SK-N-SH (cell line): ENCODE measurements at regions not wholly inside any gene's neighbourhood (a gene's known extent, or its start where the extent isn't known, plus 50 kb on each side); places are given as distances from the start of the nearest gene placed in this dataset.

ENCODE experiments used
- CTCF ChIA-PET: fragments of 300-600, 350-600 bp; formaldehyde crosslinking; extraction: SDS; loops from one replicate; lab custom pipeline; 2021; lab: Yijun Ruan, JAX
- POLR2A ChIA-PET: fragments of 350-600 bp; sonication (Branson Sonifier 250); formaldehyde crosslinking; extraction: SDS; loops from one replicate; lab custom pipeline; 2020; ENCODE audit warnings: antibody characterized with exemption, inconsistent platforms; lab: Yijun Ruan, JAX
- DNase-seq: peaks from one replicate; pipeline ENCODE4 v3.0.0; 2012
- H2AFZ ChIP-seq: fragments of 200-600 bp; sonication (generic); 2 replicates; pipeline ENCODE4 v1.8.1; 2016; ENCODE audit warnings: antibody characterized with exemption, mild to moderate bottlenecking, low read depth
- H3F3A ChIP-seq: fragments of 200-600 bp; sonication (generic); replicated peaks from 2 replicates; pipeline ENCODE3; 2016; ENCODE audit warnings: antibody characterized with exemption, mild to moderate bottlenecking; ENCODE audit not compliant: insufficient read depth
- H3K27ac ChIP-seq, 2 experiments: fragments of 200-500 bp in 1 of 2; fragments of 200-600 bp in 1 of 2; sonication (Bioruptor generic) in 1 of 2; sonication (generic), shearing (Covaris generic) in 1 of 2; 2 replicates each; pipeline versions ENCODE4 v1.5.1 to v1.6.1; 2014 to 2016; ENCODE audit warnings: low read depth in 2 of 2, inconsistent platforms in 1 of 2, low read length in 1 of 2, mild to moderate bottlenecking in 1 of 2, mixed read lengths in 1 of 2
- H3K27me3 ChIP-seq: fragments of 200-600 bp; sonication (generic), shearing (Covaris generic); 2 replicates; pipeline ENCODE4 v1.6.1; 2016; ENCODE audit warnings: mixed run types; ENCODE audit not compliant: insufficient read depth
- H3K36me3 ChIP-seq, 2 experiments: fragments of 200-500 bp in 1 of 2; fragments of 200-600 bp in 1 of 2; sonication (Bioruptor generic) in 1 of 2; sonication (generic) in 1 of 2; replicated peaks in 1 of 2; 2 replicates each; pipeline versions ENCODE3 to v1.5.1; 2014 to 2016; ENCODE audit warnings: low read length in 1 of 2, mild to moderate bottlenecking in 1 of 2; ENCODE audit not compliant: insufficient read depth in 2 of 2, control insufficient read depth in 1 of 2
- H3K4me1 ChIP-seq, 2 experiments: fragments of 200-500 bp in 1 of 2; fragments of 200-600 bp in 1 of 2; sonication (Bioruptor generic) in 1 of 2; sonication (generic), shearing (Covaris generic) in 1 of 2; 2 replicates each; pipeline versions ENCODE4 v1.5.1 to v1.6.1; 2014 to 2016; ENCODE audit warnings: low read depth in 1 of 2, low read length in 1 of 2, mixed run types in 1 of 2; ENCODE audit not compliant: insufficient read depth in 2 of 2, control insufficient read depth in 1 of 2
- H3K4me2 ChIP-seq: fragments of 200-600 bp; sonication (generic), shearing (Covaris generic); 2 replicates; pipeline ENCODE4 v1.6.1; 2017; ENCODE audit warnings: mixed run types
- H3K4me3 ChIP-seq, 2 experiments: fragments of 200-500 bp in 1 of 2; fragments of 200-600 bp in 1 of 2; sonication (Bioruptor generic) in 1 of 2; sonication (generic), shearing (Covaris generic) in 1 of 2; 2 replicates each; pipeline versions ENCODE4 v1.5.1 to v1.8.1; 2014 to 2016; ENCODE audit warnings: low read depth in 2 of 2, inconsistent platforms in 1 of 2, low read length in 1 of 2, mild to moderate bottlenecking in 1 of 2, mixed read lengths in 1 of 2, moderate library complexity in 1 of 2
- H3K79me2 ChIP-seq: fragments of 200-600 bp; sonication (generic); 2 replicates; pipeline ENCODE4 v1.8.1; 2017; ENCODE audit warnings: mild to moderate bottlenecking; ENCODE audit not compliant: insufficient read depth
- H3K9ac ChIP-seq: fragments of 200-600 bp; sonication (generic); 2 replicates; pipeline ENCODE4 v1.6.1; 2017; ENCODE audit warnings: mixed run types
- H3K9me2 ChIP-seq: fragments of 200-600 bp; sonication (generic); 2 replicates; pipeline ENCODE4 v1.6.1; 2017; ENCODE audit warnings: mixed run types
- H3K9me3 ChIP-seq: fragments of 200-600 bp; sonication (generic); 2 replicates; pipeline ENCODE4 v1.6.1; 2017; ENCODE audit warnings: mixed run types, mild to moderate bottlenecking, moderate library complexity
- H4K20me1 ChIP-seq: fragments of 200-600 bp; sonication (generic); 2 replicates; pipeline ENCODE4 v1.6.1; 2017; ENCODE audit warnings: mild to moderate bottlenecking, mixed run types; ENCODE audit not compliant: insufficient read depth
- CHD2 ChIP-seq: fragments of 150-350 bp; IDR thresholded peaks from 2 replicates; pipeline ENCODE4 v1.6.1; 2018; ENCODE audit warnings: low read length; ENCODE audit not compliant: partially characterized antibody
- ELF1 ChIP-seq: IDR thresholded peaks from 2 replicates; pipeline ENCODE4 v1.4.0; 2012
- FOXM1 ChIP-seq: IDR thresholded peaks from 2 replicates; pipeline ENCODE4 v1.4.0; 2012; ENCODE audit warnings: low read depth, mild to moderate bottlenecking
- GATA2 ChIP-seq: sonication (generic); formaldehyde crosslinking; IDR thresholded peaks from 2 replicates; pipeline ENCODE4 v1.5.0; 2020; ENCODE audit warnings: mild to moderate bottlenecking, missing genetic modification reagents
- JUND ChIP-seq: IDR thresholded peaks from 2 replicates; pipeline ENCODE4 v1.4.0; 2012
- MXI1 ChIP-seq: IDR thresholded peaks from 2 replicates; pipeline ENCODE4 v1.6.1; 2012; ENCODE audit warnings: mild to moderate bottlenecking, low read depth, low read length, improper control_type of control experiment
- NRF1 ChIP-seq: IDR thresholded peaks from 2 replicates; pipeline ENCODE4 v1.6.1; 2012; ENCODE audit warnings: low read depth, mild to moderate bottlenecking, low read length
- POLR2AphosphoS5 ChIP-seq: IDR thresholded peaks from 2 replicates; pipeline ENCODE4 v1.6.1; 2012; ENCODE audit warnings: low read depth, low read length
- RAD21 ChIP-seq: IDR thresholded peaks from 2 replicates; pipeline ENCODE4 v1.6.1; 2012; ENCODE audit warnings: mild to moderate bottlenecking, low read length
- RCOR1 ChIP-seq: fragments of 150-350 bp; IDR thresholded peaks from 2 replicates; pipeline ENCODE4 v1.6.1; 2017; ENCODE audit warnings: antibody characterized with exemption, low read length
- TAF1 ChIP-seq: IDR thresholded peaks from 2 replicates; pipeline ENCODE4 v1.6.1; 2012; ENCODE audit warnings: low read depth, mild to moderate bottlenecking, low read length, moderate library complexity, borderline replicate concordance
- TEAD4 ChIP-seq: IDR thresholded peaks from 2 replicates; pipeline ENCODE4 v1.4.0; 2012; ENCODE audit warnings: mild to moderate bottlenecking, borderline replicate concordance; ENCODE audit not compliant: insufficient read depth
- WGBS: methylation state at CpG from one replicate; pipeline ENCODE4 v1.1.6; 2017; ENCODE audit warnings: low lambda C conversion rate; 5-methylcytosine and 5-hydroxymethylcytosine counted together
- TF ChIP-seq, protein P1 (sequence below): IDR thresholded peaks from 2 replicates; pipeline ENCODE4 v1.4.0; 2012; ENCODE audit warnings: low read depth
- TF ChIP-seq, protein P2 (sequence below): IDR thresholded peaks from 2 replicates; pipeline ENCODE4 v1.4.0; 2012; ENCODE audit warnings: low read depth, borderline replicate concordance
- TF ChIP-seq, protein P3 (sequence below): fragments of 150-350 bp; IDR thresholded peaks from 2 replicates; pipeline ENCODE4 v1.6.1; 2017; ENCODE audit warnings: antibody characterized with exemption, low read length, low read depth, borderline replicate concordance
- TF ChIP-seq, protein P4 (sequence below): fragments of 150-350 bp; IDR thresholded peaks from 2 replicates; pipeline ENCODE4 v1.6.1; 2016; ENCODE audit warnings: mild to moderate bottlenecking, low read depth, low read length
- TF ChIP-seq, protein P5 (sequence below): IDR thresholded peaks from 2 replicates; pipeline ENCODE4; 2012

DNA sequence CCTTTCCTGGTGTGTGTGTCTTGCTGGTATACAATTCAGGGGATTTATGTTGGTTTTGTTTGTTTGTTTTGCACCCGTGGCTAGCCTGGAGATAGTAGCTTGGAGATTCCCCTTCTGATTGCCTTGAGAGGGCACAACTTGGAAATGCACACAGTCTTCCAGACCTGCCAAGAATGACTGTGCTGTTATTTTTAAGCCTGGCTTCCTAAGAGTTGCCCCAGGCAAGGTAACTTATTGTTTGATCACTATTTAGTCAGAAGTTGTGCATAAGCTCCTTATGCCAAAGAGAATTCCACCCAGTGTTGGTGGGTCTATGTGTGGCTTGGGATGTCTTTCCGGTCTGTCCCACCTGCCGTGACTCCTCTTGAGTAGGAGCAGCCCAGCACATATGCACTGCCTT lies 421.9 kb upstream of the KCNN2 start (continued):
- TF ChIP-seq, protein P1, sequence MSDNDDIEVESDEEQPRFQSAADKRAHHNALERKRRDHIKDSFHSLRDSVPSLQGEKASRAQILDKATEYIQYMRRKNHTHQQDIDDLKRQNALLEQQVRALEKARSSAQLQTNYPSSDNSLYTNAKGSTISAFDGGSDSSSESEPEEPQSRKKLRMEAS: no peak
- TF ChIP-seq TAF1 (no peak), RCOR1 (no peak), ELF1 (no peak), GATA2 (CRISPR knock-in tag) (no peak)
- TF ChIP-seq, protein P2, sequence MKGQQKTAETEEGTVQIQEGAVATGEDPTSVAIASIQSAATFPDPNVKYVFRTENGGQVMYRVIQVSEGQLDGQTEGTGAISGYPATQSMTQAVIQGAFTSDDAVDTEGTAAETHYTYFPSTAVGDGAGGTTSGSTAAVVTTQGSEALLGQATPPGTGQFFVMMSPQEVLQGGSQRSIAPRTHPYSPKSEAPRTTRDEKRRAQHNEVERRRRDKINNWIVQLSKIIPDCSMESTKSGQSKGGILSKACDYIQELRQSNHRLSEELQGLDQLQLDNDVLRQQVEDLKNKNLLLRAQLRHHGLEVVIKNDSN: no peak

DNA sequence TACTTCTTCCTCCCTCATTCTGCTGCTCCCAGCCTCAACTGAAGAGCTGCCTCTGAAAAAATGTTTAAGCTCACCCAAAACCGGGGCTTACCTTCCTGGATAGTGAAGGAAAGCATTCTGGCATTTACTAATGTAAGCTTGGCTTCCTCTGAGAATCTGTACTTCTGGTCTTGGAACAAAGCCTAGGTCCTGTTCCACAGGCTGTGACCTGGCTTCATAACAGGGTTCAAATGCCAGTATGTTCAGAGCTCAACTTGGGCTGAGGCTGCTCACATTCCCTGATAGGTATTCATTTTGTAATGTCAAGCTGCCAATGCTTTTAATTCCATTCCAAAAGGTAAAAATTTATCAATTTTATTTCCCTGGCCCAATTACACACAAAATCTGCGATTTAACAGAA lies 411.7 kb upstream of the KCNN2 start:
- Histone ChIP-seq H3K27me3 (no peaks in the 10 kb centered on the region), H2AFZ (no peak overlapping the region), H3K27ac (no peak overlapping the region), H3K9me2 (no peaks in the 10 kb centered on the region), H3K4me3 (no peak overlapping the region), H3K9me3 (no peaks in the 10 kb centered on the region), H3K4me2 (no peak overlapping the region), H3F3A (no peaks in the 10 kb centered on the region), H3K79me2 (no peaks in the 10 kb centered on the region), H3K36me3 (no peaks in the 10 kb centered on the region), H3K9ac (no peak overlapping the region), H3K4me1 (no peaks in the 10 kb centered on the region), H4K20me1 (no peaks in the 10 kb centered on the region)
- WGBS: 0% methylated on average over 2 of the region's 2 CpGs
- no peak for DNase-seq
- POLR2A ChIA-PET: no interaction called here
- CTCF ChIA-PET: no interaction called here
- TF ChIP-seq RCOR1 (no peak), CHD2 (no peak), NRF1 (no peak), FOXM1 (no peak), POLR2AphosphoS5 (no peak), RAD21 (no peak), TEAD4 (no peak), JUND (no peak), MXI1 (no peak)
- TF ChIP-seq, protein P2: no peak
- TF ChIP-seq, protein P3, sequence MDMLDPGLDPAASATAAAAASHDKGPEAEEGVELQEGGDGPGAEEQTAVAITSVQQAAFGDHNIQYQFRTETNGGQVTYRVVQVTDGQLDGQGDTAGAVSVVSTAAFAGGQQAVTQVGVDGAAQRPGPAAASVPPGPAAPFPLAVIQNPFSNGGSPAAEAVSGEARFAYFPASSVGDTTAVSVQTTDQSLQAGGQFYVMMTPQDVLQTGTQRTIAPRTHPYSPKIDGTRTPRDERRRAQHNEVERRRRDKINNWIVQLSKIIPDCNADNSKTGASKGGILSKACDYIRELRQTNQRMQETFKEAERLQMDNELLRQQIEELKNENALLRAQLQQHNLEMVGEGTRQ: no peak
- TF ChIP-seq, protein P1: no peak
- TF ChIP-seq, protein P4, sequence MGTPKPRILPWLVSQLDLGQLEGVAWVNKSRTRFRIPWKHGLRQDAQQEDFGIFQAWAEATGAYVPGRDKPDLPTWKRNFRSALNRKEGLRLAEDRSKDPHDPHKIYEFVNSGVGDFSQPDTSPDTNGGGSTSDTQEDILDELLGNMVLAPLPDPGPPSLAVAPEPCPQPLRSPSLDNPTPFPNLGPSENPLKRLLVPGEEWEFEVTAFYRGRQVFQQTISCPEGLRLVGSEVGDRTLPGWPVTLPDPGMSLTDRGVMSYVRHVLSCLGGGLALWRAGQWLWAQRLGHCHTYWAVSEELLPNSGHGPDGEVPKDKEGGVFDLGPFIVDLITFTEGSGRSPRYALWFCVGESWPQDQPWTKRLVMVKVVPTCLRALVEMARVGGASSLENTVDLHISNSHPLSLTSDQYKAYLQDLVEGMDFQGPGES: no peak
- TF ChIP-seq, protein P5, sequence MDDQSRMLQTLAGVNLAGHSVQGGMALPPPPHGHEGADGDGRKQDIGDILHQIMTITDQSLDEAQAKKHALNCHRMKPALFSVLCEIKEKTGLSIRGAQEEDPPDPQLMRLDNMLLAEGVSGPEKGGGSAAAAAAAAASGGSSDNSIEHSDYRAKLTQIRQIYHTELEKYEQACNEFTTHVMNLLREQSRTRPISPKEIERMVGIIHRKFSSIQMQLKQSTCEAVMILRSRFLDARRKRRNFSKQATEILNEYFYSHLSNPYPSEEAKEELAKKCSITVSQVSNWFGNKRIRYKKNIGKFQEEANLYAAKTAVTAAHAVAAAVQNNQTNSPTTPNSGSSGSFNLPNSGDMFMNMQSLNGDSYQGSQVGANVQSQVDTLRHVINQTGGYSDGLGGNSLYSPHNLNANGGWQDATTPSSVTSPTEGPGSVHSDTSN: no peak
